ENCODE measurements at regions not wholly inside any gene's neighbourhood (a gene's known extent, or its start where the extent isn't known, plus 50 kb on each side); places are given as distances from the start of the nearest gene placed in this dataset.

DNA sequence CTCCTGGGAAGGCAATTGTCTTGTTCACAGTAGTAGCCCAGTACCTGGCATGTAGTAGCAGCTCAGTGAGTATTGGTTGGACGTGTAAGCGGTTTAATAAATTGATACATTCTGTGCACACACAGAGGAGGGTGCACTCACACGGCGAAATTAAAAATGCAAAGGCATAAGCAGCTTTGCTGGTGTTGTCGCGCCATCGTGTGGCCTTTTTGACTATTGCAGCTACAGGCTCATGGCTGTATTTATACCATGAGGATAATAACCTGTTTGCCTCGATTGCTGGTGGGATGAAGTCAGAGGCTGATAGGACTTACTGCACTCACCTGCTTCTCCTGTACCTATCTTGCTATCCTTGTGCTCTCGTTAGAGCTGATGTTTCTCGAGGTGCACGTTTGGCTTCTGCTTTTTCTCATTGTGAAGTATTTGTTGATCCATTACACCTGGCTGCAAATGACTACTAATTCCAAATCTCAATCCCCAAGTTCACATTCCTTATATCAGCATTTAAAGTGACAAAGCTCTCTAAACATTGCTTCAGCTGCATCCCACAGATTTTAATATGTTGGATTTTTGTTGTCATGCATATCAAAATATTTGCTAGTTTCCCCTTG, 61.5 kb downstream of the TBXT start:
- peak; percentile 55 for DNase-seq (ENCODE audit: low read depth)

DNA sequence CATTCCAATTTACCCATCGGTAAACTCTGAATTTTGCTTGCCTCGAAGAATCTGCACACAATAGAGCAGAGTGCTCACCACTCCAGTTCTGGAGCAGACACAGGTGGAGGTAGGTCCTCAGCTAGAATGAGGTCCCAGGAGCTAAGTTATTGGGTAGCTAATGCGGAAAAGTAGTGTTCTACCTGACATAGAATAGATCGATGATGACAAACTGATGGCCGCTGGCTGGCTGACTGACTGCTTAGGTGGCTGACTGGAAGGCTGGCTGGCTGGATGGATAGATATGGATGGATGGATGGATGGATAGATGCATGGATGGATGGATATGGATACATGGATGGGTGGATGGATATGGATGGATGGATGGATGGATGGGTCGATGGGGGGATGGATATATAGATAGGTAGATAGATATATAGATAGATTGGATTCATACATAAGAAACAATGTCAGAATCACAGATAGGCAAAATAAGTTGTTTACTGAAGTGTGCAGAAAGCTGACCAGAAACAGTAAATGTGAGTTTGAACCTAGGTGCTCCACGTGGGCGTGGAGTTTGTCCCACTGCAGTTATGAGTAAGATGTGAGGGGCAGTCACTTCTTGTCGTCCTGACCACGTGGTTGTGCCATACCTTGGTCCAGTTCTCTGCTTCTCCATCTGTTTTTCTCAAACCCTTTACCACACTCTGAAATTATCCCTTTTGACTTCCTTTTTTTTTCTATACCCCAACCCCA, 62.1 kb downstream of the TBXT start:
- DNase-seq (ENCODE audit: low read depth), result no peak

DNA sequence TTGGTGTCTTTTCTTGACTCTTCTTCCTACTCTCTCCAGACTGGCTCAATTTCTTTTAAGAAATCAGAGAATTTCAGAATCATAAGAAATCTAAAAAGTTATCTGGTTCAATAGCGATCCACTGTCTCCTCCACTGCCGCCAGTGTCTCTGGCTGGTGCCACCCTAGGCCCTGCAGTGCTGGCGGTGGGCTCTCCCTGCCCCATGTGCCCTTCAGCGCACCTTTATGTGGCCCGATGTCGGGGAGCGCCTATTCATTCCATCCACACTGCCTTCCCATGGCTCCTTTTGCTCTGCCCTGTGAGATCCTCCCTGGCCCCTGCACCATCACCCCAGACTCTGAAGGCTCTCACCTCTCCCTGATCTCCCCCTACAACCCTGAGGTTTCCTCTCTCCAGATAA, 62.8 kb downstream of the TBXT start:
- DNase-seq (ENCODE audit: low read depth), result no peak

DNA sequence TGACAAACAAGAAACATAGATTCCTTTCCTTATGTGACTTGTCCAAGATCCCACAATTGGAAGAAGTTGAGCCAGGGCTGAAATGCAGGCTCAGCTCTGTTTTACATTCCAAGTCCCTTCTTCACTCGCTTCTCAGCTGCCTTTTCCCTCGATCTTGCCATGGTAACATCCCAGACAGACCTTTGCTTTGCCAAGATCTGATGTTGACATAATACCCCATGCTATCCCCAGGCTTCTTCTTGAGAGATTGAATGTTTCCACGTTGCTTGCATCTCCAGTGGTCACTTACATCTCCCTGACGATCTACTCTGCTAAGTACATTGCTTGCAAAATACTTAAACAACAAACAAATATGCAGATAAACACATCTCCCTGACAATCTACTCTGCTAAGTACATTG, 63.5 kb downstream of the TBXT start:
- no peak for DNase-seq (ENCODE audit: low read depth)

DNA sequence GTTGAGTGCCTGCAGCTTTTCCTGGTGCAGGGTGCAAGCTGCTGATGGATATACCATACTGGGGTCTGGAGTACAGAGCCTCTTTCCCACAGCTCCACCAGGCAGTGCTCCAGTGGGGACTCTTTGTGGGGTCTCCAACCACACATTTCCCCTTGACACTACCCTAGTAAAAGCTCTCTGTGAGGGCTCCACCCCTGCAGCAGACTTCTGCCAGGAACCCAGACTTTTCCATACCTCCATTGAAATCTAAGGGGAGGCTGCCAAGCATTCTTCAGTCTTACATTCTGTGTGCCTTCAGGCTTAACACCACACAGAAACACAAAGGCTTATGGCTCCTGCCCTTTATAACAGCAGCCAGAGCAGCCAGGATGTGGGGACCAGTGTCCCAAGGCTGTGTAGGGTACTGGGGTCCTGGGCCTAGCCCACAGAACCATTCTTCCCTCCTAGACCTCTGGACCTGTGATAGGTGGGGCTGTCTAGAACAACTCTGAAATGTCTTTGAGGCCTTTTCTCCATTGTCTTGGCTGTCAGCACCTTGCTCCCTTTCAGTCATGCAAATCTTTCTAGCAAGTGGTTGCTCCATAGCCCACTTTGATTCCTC, 65.7 kb downstream of the TBXT start:
- no peak for DNase-seq (ENCODE audit: low read depth)

DNA sequence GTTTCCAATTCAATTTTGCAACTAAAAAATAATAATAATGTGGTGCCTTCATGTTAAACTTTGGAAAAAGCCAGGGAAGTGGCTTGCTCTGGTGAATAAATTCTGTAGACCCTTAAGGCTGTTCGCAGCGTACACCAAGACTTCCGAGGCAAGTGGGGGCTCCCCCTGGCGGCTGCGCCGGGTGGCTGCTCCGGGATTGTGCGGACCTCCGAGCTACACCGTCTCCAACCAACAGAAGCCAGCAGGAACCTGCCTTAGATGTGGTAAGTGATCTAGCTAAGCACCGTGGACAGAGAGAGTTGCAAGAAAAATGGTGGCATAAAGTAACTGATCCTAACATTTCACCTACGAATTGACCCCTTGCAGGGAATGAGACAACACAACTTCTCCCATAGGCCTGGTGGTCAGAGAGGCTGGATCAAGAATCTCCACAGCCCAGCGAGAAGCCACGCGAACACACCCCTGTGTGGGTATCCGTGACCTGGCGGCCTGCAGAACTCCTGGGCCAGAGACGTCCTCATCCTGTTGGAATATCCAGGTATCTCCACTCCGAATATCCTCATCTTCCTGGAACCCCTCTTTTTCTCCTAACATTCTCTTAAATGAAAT, 69.6 kb downstream of the TBXT start:
- DNase-seq (ENCODE audit: low read depth), result peak; percentile 55

DNA sequence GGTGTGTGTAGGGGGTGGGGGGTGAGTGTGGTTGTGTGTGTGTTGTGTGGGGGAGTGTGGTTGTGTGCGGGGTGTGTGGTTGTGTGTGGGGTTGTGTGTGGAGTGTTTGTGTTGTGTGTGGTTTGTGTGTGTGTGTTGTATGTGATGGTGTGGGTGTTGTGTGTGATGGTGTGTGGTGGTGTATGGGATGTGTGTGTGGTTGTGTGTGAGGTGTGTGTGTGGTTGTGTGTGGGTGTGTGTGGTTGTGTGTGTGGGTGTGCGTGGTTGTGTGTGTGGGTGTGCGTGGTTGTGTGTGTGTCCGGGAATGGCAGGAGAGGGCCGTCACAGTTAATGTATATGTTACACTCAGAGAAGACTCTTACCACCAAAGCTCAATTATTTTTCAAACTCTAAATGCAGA, 79.8 kb downstream of the TBXT start:
- DNase-seq (ENCODE audit: low read depth), result no peak

DNA sequence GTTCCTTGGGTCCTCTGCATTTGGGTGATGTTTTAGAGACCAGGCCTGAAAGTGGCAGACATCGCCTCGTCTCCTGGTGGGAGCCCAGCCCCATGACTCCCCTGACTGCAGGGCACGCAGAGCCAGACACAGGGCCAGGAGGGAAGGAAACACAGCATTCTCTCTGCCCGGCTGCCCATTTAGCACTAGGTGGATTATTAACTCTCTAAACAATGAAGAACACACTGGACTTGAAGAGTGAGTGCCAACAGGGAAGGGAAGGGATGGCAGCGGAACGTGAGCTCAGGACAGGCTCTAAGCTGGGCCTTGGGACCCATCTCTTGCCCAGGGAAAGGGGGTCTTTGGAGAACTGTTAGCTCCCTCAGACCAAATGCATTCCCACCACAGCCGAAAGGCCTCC, 80.4 kb downstream of the TBXT start:
- no peak for DNase-seq (ENCODE audit: low read depth)

DNA sequence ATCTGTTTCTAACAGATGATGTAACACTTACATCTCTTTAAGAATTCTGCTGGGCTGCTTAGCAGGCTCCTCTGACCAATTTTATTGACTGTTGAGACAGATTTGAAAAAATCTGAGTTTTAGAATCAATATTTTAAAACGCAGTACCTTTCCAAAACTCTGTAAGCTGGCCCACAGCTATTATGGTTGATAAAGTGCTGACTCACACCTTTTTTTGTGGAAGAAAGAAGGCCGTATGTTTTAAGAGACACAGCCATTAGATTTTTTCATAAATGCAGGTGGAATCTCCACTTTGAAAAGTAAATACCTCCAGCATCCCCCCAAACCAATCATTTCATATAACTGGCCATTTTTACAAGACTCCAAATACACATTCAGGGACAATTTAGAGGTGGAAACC, 82.2 kb downstream of the TBXT start:
- DNase-seq (ENCODE audit: low read depth), result no peak

DNA sequence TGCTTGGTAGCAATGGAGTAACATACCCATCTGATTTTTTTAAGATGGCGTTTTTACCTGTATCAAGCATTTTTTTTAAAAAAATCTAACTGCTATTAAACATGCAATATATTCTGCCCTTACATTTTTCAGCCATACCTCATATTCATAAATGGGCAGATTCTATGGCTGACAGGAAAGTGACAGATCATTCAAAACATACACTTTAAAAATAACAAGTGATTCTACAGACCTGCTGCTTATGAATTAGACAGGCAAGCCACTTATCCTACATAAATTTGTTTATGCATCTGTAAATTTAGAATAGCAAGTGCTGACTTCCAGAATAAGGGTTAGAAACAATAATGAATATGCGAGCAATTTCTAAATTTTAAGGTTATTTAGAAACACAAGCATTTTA, 82.7 kb downstream of the TBXT start:
- DNase-seq (ENCODE audit: low read depth), result no peak

DNA sequence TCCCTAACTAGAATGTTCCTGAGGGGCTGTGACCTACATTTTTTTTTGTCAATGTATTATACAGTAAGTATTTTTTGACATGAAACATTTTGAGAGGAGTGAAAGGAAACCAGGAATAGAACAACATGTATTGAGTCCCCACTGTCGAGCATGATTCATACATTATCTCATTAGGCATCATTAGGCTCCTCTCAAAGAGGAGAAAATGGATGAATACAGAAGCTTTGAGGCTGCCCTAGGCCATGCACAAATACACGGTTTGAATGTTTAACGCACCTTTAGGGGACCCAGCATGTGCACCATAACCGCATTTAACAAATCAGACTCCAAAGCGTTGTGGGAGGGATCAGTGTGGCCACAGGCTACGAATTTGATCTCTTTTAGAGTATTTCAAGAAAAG, 87.8 kb downstream of the TBXT start:
- no peak for DNase-seq (ENCODE audit: low read depth)

DNA sequence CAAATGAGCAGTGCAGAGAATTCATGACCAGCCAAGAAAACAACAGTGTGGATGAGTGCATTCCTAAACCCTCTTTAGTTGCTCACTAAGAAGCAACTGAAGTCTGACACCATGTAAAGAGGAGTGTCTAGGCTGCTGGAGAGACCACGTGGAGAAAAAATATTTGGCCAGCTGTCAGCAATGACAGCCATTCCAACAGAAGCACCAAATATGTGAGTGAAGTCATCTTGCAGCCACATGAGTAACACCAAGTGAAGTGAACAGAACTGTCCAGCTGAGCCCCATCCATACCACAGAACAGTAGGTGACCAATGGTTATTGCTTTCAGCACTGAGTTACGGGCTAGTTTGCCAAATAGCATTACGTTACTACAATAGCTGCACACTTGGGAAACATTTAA, 89.4 kb downstream of the TBXT start:
- DNase-seq (ENCODE audit: low read depth), result no peak

DNA sequence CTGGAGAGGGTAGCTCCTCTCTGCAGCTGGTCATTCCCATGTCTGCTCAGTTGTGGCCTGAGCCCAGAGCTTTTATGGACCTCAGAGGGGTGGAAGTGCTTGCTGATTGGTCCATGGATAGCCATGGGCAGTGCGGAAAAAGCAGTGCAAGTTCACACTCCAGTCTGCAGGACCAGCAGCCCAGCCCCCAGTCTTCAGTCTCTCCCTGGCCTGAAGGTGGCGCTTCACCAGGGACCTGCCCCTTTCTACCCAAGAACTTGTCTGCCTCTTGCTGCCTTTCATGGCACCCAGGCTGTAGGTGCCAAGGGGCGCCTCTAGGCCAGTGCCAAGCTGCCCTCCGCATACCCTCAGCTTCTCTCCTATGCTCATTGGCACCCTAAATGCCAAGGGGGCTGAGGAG, 91.0 kb downstream of the TBXT start:
- DNase-seq (ENCODE audit: low read depth), result no peak

DNA sequence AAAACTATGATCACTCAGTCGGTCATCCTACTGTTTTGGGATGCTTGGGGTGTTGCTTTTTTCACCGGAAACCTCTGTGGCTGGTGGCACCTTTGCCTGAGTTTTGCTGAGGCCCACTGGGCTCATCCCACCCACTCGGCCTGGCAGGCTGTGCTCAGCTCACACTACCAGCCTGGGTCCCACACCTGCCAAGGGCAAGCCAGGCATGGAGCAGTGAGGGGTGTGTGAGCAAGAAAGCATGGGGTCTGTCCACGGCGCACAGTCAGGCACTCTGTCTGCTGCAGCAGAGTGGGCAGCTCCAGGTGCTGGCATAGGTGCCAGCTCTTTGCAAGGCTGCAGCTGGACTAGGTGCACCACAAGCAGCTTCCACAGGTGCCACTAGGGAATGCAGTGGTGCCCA, 91.7 kb downstream of the TBXT start:
- no peak for DNase-seq (ENCODE audit: low read depth)

DNA sequence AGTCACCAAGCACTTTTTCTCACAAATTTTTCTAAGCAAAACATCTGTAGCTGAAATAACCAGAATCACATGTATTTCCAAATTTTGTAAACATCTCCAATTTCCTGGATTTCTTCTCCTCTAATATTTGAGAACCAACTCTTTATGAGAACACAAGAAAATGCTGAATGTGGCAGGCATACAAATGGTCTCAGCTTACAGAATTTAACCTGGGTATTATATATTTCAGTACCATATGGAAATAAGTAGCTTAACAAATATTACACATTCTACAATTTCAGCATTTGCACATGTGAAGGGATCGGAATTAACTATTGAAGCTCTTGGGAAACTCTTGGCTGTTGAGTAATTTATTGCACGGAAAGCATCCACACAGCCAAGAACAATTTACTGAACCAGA, 92.5 kb downstream of the TBXT start:
- no peak for DNase-seq (ENCODE audit: low read depth)

DNA sequence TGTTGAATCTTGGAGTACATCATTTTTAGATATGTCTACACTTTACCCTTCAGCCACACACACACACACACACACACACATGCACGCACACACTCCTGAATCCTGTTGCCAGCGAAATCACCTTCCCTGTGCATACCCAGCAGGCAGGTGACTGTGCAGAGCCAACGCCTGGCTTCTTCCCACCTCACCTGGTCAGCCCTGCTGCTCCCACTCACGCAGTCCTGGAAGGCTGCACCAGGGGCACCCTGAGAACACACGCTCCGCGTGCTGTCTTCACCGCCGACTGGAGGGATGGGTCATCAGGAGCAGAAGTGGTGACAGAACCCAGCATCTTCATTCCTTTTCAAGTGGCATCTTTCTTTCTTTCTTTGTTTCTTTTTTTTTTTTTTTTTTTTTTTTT, 94.6 kb downstream of the TBXT start:
- DNase-seq (ENCODE audit: low read depth), result no peak

DNA sequence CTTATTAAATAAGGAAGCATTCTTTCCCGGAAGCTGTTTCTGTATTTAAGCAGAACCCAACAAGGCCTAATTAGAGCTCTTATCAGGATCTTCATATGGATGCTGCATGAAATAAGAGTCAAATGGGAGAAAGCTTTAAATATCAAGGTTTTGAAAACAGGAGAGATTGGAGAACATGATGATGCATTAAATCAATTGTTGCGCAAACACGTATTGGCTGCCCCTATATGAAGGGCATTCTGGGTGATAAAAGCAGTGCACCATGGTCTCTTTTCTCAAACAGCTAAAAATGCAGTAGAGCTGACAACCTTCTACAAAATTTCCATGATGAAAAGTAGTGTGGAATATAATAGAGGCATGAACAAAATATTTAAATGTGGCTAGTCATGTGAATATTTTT, 98.9 kb downstream of the TBXT start:
- no peak for DNase-seq (ENCODE audit: low read depth)

DNA sequence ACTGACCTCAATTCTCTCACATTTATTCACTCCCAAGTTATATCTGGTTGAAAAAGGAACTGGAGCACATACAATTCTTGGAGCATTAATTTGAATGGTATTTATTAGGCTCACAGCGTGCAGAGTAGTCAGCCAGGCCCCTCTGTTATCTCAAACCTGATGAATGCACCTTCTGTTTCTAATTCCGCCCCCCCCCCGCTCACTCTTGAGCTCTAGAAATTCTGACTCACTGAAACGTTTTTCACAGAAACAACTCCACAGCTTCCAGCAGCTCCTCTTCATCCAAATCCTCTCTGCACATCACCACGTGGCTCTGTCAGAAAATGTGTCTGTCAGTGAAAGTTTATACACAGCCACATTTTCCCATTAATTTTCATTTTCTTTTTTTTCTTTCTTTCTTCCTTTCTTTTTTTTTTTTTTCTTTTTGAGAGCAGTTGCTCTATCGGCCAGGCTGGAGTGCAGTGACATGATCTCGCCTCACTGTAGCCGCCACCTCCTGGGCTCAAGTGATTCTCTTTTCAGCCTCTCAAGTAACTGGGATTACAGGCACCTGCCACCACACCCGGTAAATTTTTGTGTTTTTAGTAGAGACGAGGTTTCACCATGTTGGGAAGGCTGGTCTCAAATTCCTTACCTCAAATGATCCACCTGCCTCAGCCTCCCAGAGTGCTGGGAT, 109.4 kb downstream of the TBXT start:
- DNase-seq (ENCODE audit: low read depth), result no peak

DNA sequence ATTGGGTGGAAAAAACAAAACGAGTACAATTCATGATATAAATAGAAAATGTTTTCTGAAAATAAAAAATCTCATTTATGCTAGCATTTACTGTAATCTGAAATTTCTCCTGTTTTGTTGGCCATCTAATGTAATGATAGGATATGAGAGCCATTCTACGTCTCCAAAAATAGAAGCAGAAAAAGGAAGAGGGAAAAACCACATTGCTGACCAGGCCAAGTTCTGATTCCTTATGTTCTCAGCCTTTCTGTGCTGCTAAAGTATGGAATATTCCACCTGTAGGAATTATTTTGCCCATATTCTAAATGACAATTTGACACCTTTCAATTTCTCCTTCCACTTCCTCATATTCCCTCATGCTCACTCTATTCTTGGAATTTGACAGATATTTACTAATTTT, 110.2 kb downstream of the TBXT start:
- DNase-seq (ENCODE audit: low read depth), result no peak

DNA sequence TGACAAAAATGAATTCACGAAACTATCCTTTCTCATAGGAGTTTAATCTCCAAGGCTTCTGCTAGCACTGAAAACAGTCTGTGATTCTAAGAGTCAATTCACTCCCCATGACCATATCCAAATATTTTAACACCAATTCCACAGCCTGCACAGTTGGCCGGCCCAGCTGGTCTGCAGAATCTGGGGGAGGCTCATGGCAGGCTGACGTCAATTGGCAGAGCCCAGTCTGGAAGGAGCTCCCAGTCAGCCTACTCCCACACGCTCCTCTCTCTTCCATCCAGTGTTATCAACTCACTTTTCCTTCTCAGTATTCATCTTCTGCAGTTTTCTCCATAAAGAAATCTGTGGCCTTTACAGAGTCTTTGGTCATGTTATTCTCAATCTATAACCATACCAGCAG, 111.0 kb downstream of the TBXT start:
- no peak for DNase-seq (ENCODE audit: low read depth)

DNA sequence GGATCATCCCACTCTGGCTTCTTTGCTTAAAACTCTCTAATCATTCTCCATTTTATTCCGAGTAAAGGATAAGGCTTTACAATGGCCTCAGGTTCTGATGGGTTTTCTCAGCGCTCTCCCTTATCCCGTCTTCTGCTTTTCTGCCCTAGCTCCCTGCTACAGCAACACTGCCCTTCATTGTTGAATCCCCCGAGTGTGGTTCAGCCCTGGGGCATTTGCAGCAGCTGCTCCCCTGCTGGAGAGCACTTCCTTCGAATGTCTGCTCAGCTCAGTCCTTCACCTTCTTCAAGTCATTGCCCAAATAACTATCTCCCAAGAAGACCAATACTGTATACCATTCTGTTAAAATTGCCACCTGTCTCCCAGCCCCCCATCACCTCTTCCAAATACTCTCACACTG, 111.8 kb downstream of the TBXT start:
- no peak for DNase-seq (ENCODE audit: low read depth)

DNA sequence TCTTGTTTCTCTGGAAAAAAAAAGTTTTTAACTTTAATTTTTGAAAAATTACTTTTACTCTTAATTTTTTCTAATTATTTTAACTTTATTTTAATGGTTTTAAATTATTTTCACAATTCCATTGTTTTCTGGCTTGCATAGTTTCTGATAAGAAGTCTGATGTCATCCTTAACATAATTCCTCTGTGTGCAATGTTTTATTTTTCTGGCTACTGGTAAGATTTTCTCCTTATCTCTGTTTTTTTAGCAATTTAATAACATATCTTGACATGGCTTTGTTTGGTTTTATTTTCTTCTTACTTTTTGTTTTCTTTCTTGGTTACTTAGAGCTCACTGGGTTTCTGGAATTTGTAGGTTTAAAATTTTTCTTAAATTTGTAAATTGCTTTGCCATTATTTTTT, 114.8 kb downstream of the TBXT start:
- DNase-seq (ENCODE audit: low read depth), result no peak

DNA sequence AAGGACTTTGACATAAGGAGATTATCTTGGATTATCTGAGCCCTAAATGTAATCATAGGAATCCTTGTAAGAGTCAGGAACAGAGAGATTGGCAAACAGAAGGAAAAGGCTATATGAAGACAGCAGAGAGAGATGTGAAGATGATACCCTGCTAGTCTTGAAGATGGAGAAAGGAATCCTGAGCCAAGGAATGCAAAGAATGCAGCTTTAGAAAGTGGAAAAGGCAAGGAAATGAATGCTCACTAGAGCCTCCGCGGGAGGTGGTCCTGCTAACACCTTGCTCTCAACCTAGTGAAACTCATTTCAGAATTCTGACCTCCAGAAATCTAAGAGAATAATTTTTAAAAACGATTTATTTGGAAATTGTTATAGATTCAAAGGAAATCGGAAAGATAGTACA, 117.1 kb downstream of the TBXT start:
- no peak for DNase-seq (ENCODE audit: low read depth)
